Neural cell (in vitro differentiated cells): ENCODE measurements at regions not wholly inside any gene's neighbourhood (a gene's known extent, or its start where the extent isn't known, plus 50 kb on each side); places are given as distances from the start of the nearest gene placed in this dataset.

Source experiments
- H2AFZ ChIP-seq: fragments of 200-600, 300-800 bp; sonication (generic), shearing (Covaris generic); 2 replicates; pipeline ENCODE4 v1.6.0; 2014; ENCODE audit warnings: low read depth, mild to moderate bottlenecking, antibody characterized with exemption, low read length, moderate library complexity
- H3F3A ChIP-seq: fragments of 200-600 bp; shearing (Covaris generic); 2 replicates; pipeline ENCODE4 v1.6.1; 2016; ENCODE audit warnings: mild to moderate bottlenecking, moderate library complexity, mixed read lengths, antibody characterized with exemption, low read length; ENCODE audit not compliant: insufficient read depth, poor library complexity, severe bottlenecking
- H3K27ac ChIP-seq: fragments of 200-600, 300-800 bp; sonication (generic), shearing (Covaris generic); 2 replicates; pipeline ENCODE4 v1.5.1; 2014; ENCODE audit warnings: mild to moderate bottlenecking, low read length, moderate library complexity
- H3K27me3 ChIP-seq: fragments of 300-800, 200-600 bp; sonication (generic), shearing (Covaris generic); 2 replicates; pipeline ENCODE4 v1.6.0; 2014; ENCODE audit warnings: mild to moderate bottlenecking, low read depth, low read length, moderate library complexity; ENCODE audit not compliant: insufficient read depth
- H3K36me3 ChIP-seq: fragments of 300-800, 200-600 bp; sonication (generic), shearing (Covaris generic); 2 replicates; pipeline ENCODE4 v1.5.1; 2014; ENCODE audit warnings: mild to moderate bottlenecking, antibody characterized with exemption, low read length, moderate library complexity; ENCODE audit not compliant: insufficient read depth
- H3K4me2 ChIP-seq: fragments of 300-800, 200-600 bp; sonication (generic), shearing (Covaris generic); 2 replicates; pipeline ENCODE4 v1.6.0; 2014; ENCODE audit warnings: mild to moderate bottlenecking, low read length
- H3K4me3 ChIP-seq: fragments of 300-800, 200-600 bp; sonication (generic), shearing (Covaris generic); 2 replicates; pipeline ENCODE4 v1.5.1; 2014; ENCODE audit warnings: mild to moderate bottlenecking, low read length, moderate library complexity
- H3K79me2 ChIP-seq: fragments of 200-600 bp; shearing (Covaris generic); replicated peaks from 2 replicates; pipeline ENCODE4 v1.6.0; 2014; ENCODE audit warnings: mild to moderate bottlenecking, low read length, moderate library complexity; ENCODE audit not compliant: insufficient read depth
- H3K9ac ChIP-seq: fragments of 300-800, 200-600 bp; sonication (generic), shearing (Covaris generic); 2 replicates; pipeline ENCODE4 v1.6.1; 2016; ENCODE audit warnings: mild to moderate bottlenecking, low read length, mixed read lengths
- H3K9me2 ChIP-seq: fragments of 200-600 bp; shearing (Covaris generic); 2 replicates; pipeline ENCODE4 v1.6.1; 2016; ENCODE audit warnings: mild to moderate bottlenecking, low read length, mixed read lengths; ENCODE audit not compliant: insufficient read depth
- H3K9me3 ChIP-seq: fragments of 200-600, 300-800 bp; sonication (generic), shearing (Covaris generic); 2 replicates; pipeline ENCODE4 v1.6.1; 2016; ENCODE audit warnings: mild to moderate bottlenecking, mixed run types, low read length, moderate library complexity, mixed read lengths
- H4K20me1 ChIP-seq: fragments of 200-600 bp; shearing (Covaris generic); 2 replicates; pipeline ENCODE4 v1.6.1; 2016; ENCODE audit warnings: mild to moderate bottlenecking, mixed run types; ENCODE audit not compliant: insufficient read depth
- CTCF ChIP-seq: fragments of 450-650 bp; IDR thresholded peaks from 2 replicates; pipeline ENCODE4 v1.5.1; 2014; ENCODE audit warnings: antibody characterized with exemption, mild to moderate bottlenecking, moderate library complexity; ENCODE audit not compliant: poor library complexity, severe bottlenecking
- EP300 ChIP-seq: fragments of 450-650 bp; conservative IDR thresholded peaks from 2 replicates; pipeline ENCODE4 v1.6.1; 2014; ENCODE audit warnings: antibody characterized with exemption, mild to moderate bottlenecking, moderate library complexity; ENCODE audit not compliant: poor library complexity, severe bottlenecking
- EZH2 ChIP-seq: fragments of 200-600, 300-800 bp; shearing (Covaris generic), sonication (generic); IDR thresholded peaks from 2 replicates; pipeline ENCODE4 v1.6.1; 2014; ENCODE audit warnings: antibody characterized with exemption, low read length, borderline replicate concordance, mild to moderate bottlenecking; ENCODE audit not compliant: insufficient read depth, poor library complexity, severe bottlenecking
- MXI1 ChIP-seq: fragments of 450-650 bp; conservative IDR thresholded peaks from 2 replicates; pipeline ENCODE4 v1.6.1; 2014; ENCODE audit warnings: antibody characterized with exemption, mild to moderate bottlenecking; ENCODE audit not compliant: poor library complexity, severe bottlenecking
- POLR2AphosphoS5 ChIP-seq: IDR thresholded peaks from 2 replicates; pipeline ENCODE4 v1.6.1; 2012
- RAD21 ChIP-seq: fragments of 450-650 bp; conservative IDR thresholded peaks from 2 replicates; pipeline ENCODE4 v1.6.1; 2014; ENCODE audit warnings: antibody characterized with exemption, mild to moderate bottlenecking, moderate library complexity
- REST ChIP-seq: IDR thresholded peaks from 2 replicates; pipeline ENCODE4 v1.6.1; 2012; ENCODE audit warnings: borderline replicate concordance
- SMC3 ChIP-seq: fragments of 450-650 bp; conservative IDR thresholded peaks from 2 replicates; pipeline ENCODE4 v1.6.1; 2014; ENCODE audit warnings: antibody characterized with exemption, mild to moderate bottlenecking, moderate library complexity; ENCODE audit not compliant: poor library complexity
- TAF1 ChIP-seq: IDR thresholded peaks from 2 replicates; pipeline ENCODE4 v1.6.1; 2012; ENCODE audit warnings: low read depth

DNA sequence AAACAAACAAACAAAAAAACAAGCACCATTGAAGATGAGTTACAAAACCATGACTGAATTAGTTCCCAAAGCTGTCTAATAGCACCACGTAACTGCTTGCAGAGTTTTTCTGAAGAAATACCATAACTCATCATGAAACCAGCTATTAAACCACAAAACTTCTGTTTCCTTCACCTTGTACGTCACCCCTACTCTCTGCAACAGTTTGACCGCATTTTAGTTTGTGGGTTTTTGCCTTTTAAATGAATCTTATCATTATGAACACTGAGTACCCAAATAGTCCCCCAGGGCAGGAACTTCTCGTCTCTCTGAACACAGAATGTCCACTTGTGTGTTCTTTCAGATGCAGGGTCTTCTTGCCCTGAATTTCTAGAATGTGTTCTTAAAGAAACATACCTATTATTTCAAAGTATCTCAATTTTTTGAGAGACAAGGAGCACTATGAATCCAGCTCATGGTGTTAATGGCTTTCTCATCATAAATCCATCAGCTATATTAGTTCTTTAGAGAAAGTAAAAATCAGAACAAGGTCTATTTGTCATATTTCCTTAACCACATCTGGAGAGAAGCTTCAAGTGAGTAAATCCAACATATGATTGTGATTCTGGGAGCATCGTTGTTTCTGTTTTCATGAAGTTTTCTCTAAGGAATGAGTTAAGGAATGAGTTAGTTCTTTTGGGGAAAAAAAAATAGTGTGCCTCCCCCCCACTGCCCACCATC, 210.6 kb downstream of the AUH start:
- Histone ChIP-seq H3K27me3 (no peaks in the 10 kb centered on the region), H3F3A (no peaks in the 10 kb centered on the region), H3K36me3 (no peaks in the 10 kb centered on the region), H3K9me3 (no peaks in the 10 kb centered on the region), H4K20me1 (no peaks in the 10 kb centered on the region), H2AFZ (no peak overlapping the region), H3K4me3 (no peak overlapping the region), H3K9me2 (no peaks in the 10 kb centered on the region), H3K79me2 (no peaks in the 10 kb centered on the region), H3K9ac (no peak overlapping the region), H3K4me2 (no peak overlapping the region), H3K27ac (no peak overlapping the region)
- TF ChIP-seq CTCF (no peak), POLR2AphosphoS5 (no peak), EP300 (no peak), TAF1 (no peak), MXI1 (no peak), RAD21 (no peak)

- no peak overlapping the region for H3K4me3 ChIP-seq
- no peaks in the 10 kb centered on the region for H3K9me2 ChIP-seq
- no peaks in the 10 kb centered on the region for H3K36me3 ChIP-seq
- no peaks in the 10 kb centered on the region for H3K9me3 ChIP-seq
- no peak overlapping the region for H3K4me2 ChIP-seq
- H3K79me2 ChIP-seq, result no peaks in the 10 kb centered on the region
- H3K27me3 ChIP-seq, result no peaks in the 10 kb centered on the region
- no peak overlapping the region for H3K9ac ChIP-seq
- no peak for TF ChIP-seq RAD21
- TF ChIP-seq POLR2AphosphoS5, result no peak
- no peak for TF ChIP-seq EP300
- no peak for TF ChIP-seq TAF1
- TF ChIP-seq MXI1, result no peak
- TF ChIP-seq REST, result no peak
- TF ChIP-seq SMC3, result no peak
- no peak for TF ChIP-seq CTCF
- TF ChIP-seq EZH2, result no peak
- H3F3A ChIP-seq, result no peaks in the 10 kb centered on the region
- H2AFZ ChIP-seq, result no peak overlapping the region
- H3K27ac ChIP-seq, result no peak overlapping the region
- no peaks in the 10 kb centered on the region for H4K20me1 ChIP-seq
Observed at GRCh38 chr9:91151718-91152095, 210.0 kb downstream of the AUH start.
